GM23338 (cell line): ENCODE measurements at regions not wholly inside any gene's neighbourhood (a gene's known extent, or its start where the extent isn't known, plus 50 kb on each side); places are given as distances from the start of the nearest gene placed in this dataset.

Experiments used
- ATAC-seq: fragments of 200-7000 bp; cut with Tn5 transposase; 3 replicates; pipeline ENCODE4 v1.9.1; 2020
- DNase-seq: peaks from one replicate; pipeline ENCODE4 v3.0.0-alpha.2; 2015; ENCODE audit warnings: low spot score
- H2AFZ ChIP-seq: fragments of 200-600 bp; sonication (generic); 2 replicates; pipeline ENCODE4 v1.8.0; 2016; ENCODE audit warnings: antibody characterized with exemption, mild to moderate bottlenecking, moderate library complexity
- H3F3A ChIP-seq: fragments of 200-600 bp; sonication (generic); replicated peaks from 2 replicates; pipeline ENCODE4 v1.8.0; 2017; ENCODE audit warnings: antibody characterized with exemption, mixed run types, low read depth
- H3K27ac ChIP-seq: fragments of 200-600 bp; sonication (generic); 2 replicates; pipeline ENCODE4 v1.6.1; 2016; ENCODE audit warnings: low read depth
- H3K27me3 ChIP-seq: fragments of 200-600 bp; sonication (generic); 2 replicates; pipeline ENCODE4 v1.8.0; 2016; ENCODE audit warnings: mild to moderate bottlenecking, mixed run types, moderate library complexity; ENCODE audit not compliant: insufficient read depth
- H3K36me3 ChIP-seq: fragments of 200-600 bp; sonication (generic); 2 replicates; pipeline ENCODE4 v1.8.0; 2016; ENCODE audit warnings: mild to moderate bottlenecking; ENCODE audit not compliant: insufficient read depth
- H3K4me1 ChIP-seq: fragments of 200-600 bp; sonication (generic); 2 replicates; pipeline ENCODE4 v1.8.0; 2016; ENCODE audit warnings: mild to moderate bottlenecking, moderate library complexity; ENCODE audit not compliant: insufficient read depth
- H3K4me2 ChIP-seq: fragments of 200-600 bp; sonication (generic); 2 replicates; pipeline ENCODE4 v1.7.1; 2017; ENCODE audit warnings: mixed run types
- H3K4me3 ChIP-seq: fragments of 200-600 bp; sonication (generic); 2 replicates; pipeline ENCODE4 v1.6.1; 2016; ENCODE audit warnings: mixed run types
- H3K79me2 ChIP-seq: fragments of 200-600 bp; sonication (generic); replicated peaks from 2 replicates; pipeline ENCODE4 v1.8.0; 2017; ENCODE audit warnings: mild to moderate bottlenecking; ENCODE audit not compliant: insufficient read depth
- H3K9me2 ChIP-seq: fragments of 200-600 bp; sonication (generic); 2 replicates; pipeline ENCODE4 v1.8.0; 2017; ENCODE audit not compliant: insufficient read depth
- H4K20me1 ChIP-seq: fragments of 200-600 bp; sonication (generic); replicated peaks from 2 replicates; pipeline ENCODE4 v1.8.0; 2017; ENCODE audit warnings: mild to moderate bottlenecking; ENCODE audit not compliant: insufficient read depth
- H3K27ac Mint-ChIP-seq: 2 replicates; pipeline ENCODE4 v1.8.0; 2020; ENCODE audit warnings: inconsistent platforms, mild to moderate bottlenecking, moderate library complexity, mixed read lengths
- H3K27me3 Mint-ChIP-seq: 3 replicates; pipeline ENCODE4 v1.8.0; 2022; ENCODE audit warnings: low read depth, mild to moderate bottlenecking, moderate library complexity, mixed read lengths, inconsistent platforms; ENCODE audit not compliant: insufficient read depth, poor library complexity
- H3K36me3 Mint-ChIP-seq: 3 replicates; pipeline ENCODE4 v1.8.0; 2021; ENCODE audit warnings: low read depth, mild to moderate bottlenecking, inconsistent platforms, moderate library complexity, mixed read lengths
- H3K4me1 Mint-ChIP-seq: 3 replicates; pipeline ENCODE4 v1.8.0; 2020; ENCODE audit warnings: mild to moderate bottlenecking, inconsistent platforms, mixed read lengths
- H3K4me3 Mint-ChIP-seq: 3 replicates; pipeline ENCODE4 v1.8.0; 2021; ENCODE audit warnings: moderate library complexity, mild to moderate bottlenecking, inconsistent platforms, mixed read lengths
- H3K9me3 Mint-ChIP-seq: 3 replicates; pipeline ENCODE4 v1.8.0; 2020; ENCODE audit warnings: moderate library complexity, mild to moderate bottlenecking, inconsistent platforms, mixed read lengths
- CREB1 ChIP-seq: fragments of 250-450 bp; sonication (Bioruptor Pico); IDR thresholded peaks from 2 replicates; pipeline ENCODE4 v1.5.0; 2020; ENCODE audit warnings: low read depth, mild to moderate bottlenecking, moderate library complexity
- CTCF ChIP-seq, 2 experiments: fragments of 200-600 bp in 1 of 2; sonication (generic) in 1 of 2; conservative IDR thresholded peaks; 2 replicates each; pipeline versions ENCODE4 v1.5.1 to v1.6.1; 2016 to 2017; ENCODE audit warnings: antibody characterized with exemption in 2 of 2, low read depth in 2 of 2, mild to moderate bottlenecking in 2 of 2, moderate library complexity in 1 of 2
- ETS1 ChIP-seq: IDR thresholded peaks from 2 replicates; pipeline ENCODE4 v1.6.1; 2016; ENCODE audit warnings: antibody characterized with exemption
- EZH2 ChIP-seq: fragments of 200-600 bp; sonication (generic); IDR thresholded peaks from one replicate; pipeline ENCODE4 v1.8.0; 2017; ENCODE audit warnings: antibody characterized with exemption, mild to moderate bottlenecking, low read depth; ENCODE audit not compliant: unreplicated experiment
- EZH2phosphoT487 ChIP-seq: fragments of 200-600 bp; sonication (generic); IDR thresholded peaks from one replicate; pipeline ENCODE4 v1.8.1; 2018; ENCODE audit warnings: antibody characterized with exemption; ENCODE audit not compliant: unreplicated experiment
- JUNB ChIP-seq: IDR thresholded peaks from one replicate; pipeline ENCODE4 v1.6.1; 2016; ENCODE audit warnings: antibody characterized with exemption; ENCODE audit not compliant: unreplicated experiment
- NANOG ChIP-seq: IDR thresholded peaks from 2 replicates; pipeline ENCODE4 v1.6.1; 2016; ENCODE audit warnings: antibody characterized with exemption, borderline replicate concordance
- POLR2AphosphoS5 ChIP-seq: IDR thresholded peaks from 2 replicates; pipeline ENCODE4 v1.6.1; 2016; ENCODE audit warnings: antibody characterized with exemption, low read depth
- REST ChIP-seq: IDR thresholded peaks from one replicate; pipeline ENCODE4 v1.6.1; 2018; ENCODE audit warnings: antibody characterized with exemption; ENCODE audit not compliant: unreplicated experiment
- STAT1 ChIP-seq: IDR thresholded peaks from one replicate; pipeline ENCODE4 v1.6.1; 2016; ENCODE audit warnings: antibody characterized with exemption; ENCODE audit not compliant: unreplicated experiment
- ZNF114 ChIP-seq: fragments of 250-450 bp; sonication (Bioruptor Pico); IDR thresholded peaks from 2 replicates; pipeline ENCODE4 v1.5.0; 2020; ENCODE audit warnings: mild to moderate bottlenecking, moderate library complexity
- ZNF331 ChIP-seq: fragments of 250-450 bp; sonication (Bioruptor Pico); IDR thresholded peaks from 2 replicates; pipeline ENCODE4 v1.5.0; 2020; ENCODE audit warnings: low read depth, mild to moderate bottlenecking, moderate library complexity
- ZNF462 ChIP-seq: fragments of 250-450 bp; sonication (Bioruptor Pico); IDR thresholded peaks from 2 replicates; pipeline ENCODE4 v1.5.0; 2020; ENCODE audit warnings: mild to moderate bottlenecking, moderate library complexity

GRCh38 chr1:101371259-101371658 lies 134.4 kb downstream of the S1PR1 start:
- Mint-ChIP-seq H3K9me3 (no peaks in the 10 kb centered on the region; the same call in 2 of the 3 replicates), H3K36me3 (no peaks in the 10 kb centered on the region), H3K4me3 (no peak overlapping the region), H3K27me3 (no peaks in the 10 kb centered on the region), H3K27ac (no peak overlapping the region), H3K4me1 (peaks cover 2% of the 10 kb centered on the region; the same call in 2 of the 3 replicates)
- Histone ChIP-seq H4K20me1 (no peaks in the 10 kb centered on the region), H3K27me3 (no peaks in the 10 kb centered on the region), H3K4me2 (no peak overlapping the region), H3F3A (no peaks in the 10 kb centered on the region), H3K36me3 (no peaks in the 10 kb centered on the region), H3K4me3 (no peak overlapping the region), H3K4me1 (no peaks in the 10 kb centered on the region), H3K9me2 (peaks cover 3% of the 10 kb centered on the region; the same call in 1 of the 2 replicates), H3K79me2 (no peaks in the 10 kb centered on the region), H3K27ac (no peak overlapping the region), H2AFZ (no peak overlapping the region)
- ATAC-seq (no peak), DNase-seq (no peak)
- no peak for TF ChIP-seq CTCF (conservative IDR thresholded peaks at IDR 0.05; ENCODE audit: low read depth in 2 of 2)
- TF ChIP-seq ZNF331, result no peak
- no peak for TF ChIP-seq EZH2
- TF ChIP-seq REST, result no peak
- TF ChIP-seq NANOG, result no peak
- no peak for TF ChIP-seq STAT1
- TF ChIP-seq ZNF462 (CRISPR knock-in tag), result no peak
- no peak for TF ChIP-seq JUNB
- no peak for TF ChIP-seq EZH2phosphoT487
- TF ChIP-seq POLR2AphosphoS5, result no peak
- TF ChIP-seq ETS1, result no peak
- no peak for TF ChIP-seq ZNF114
- no peak for TF ChIP-seq CREB1
